A549 (cell line): ENCODE measurements at regions not wholly inside any gene's neighbourhood (a gene's known extent, or its start where the extent isn't known, plus 50 kb on each side); places are given as distances from the start of the nearest gene placed in this dataset.

Experiments used
- BHLHE40 ChIP-seq: IDR thresholded peaks from 2 replicates; pipeline ENCODE4 v1.6.1; 2012; ENCODE audit warnings: low read depth, low read length, inconsistent platforms
- CEBPB ChIP-seq, 2 experiments: fragments of >200 bp in 1 of 2; sonication (Bioruptor Twin) in 1 of 2; formaldehyde crosslinking in 1 of 2; IDR thresholded peaks; 2 replicates each; pipeline ENCODE4 v1.6.1; 2012 to 2016
- CTCF ChIP-seq: fragments of >200 bp; sonication (Bioruptor Twin); formaldehyde crosslinking; IDR thresholded peaks from 3 replicates; pipeline ENCODE4 v1.5.1; 2016
- EP300 ChIP-seq, 2 experiments: fragments of >200 bp; sonication (Bioruptor Twin); formaldehyde crosslinking; IDR thresholded peaks; 2 replicates in 1 of 2; 3 replicates in 1 of 2; pipeline ENCODE4 v1.6.1; 2016 to 2017
- FOSB ChIP-seq: fragments of 250-450 bp; sonication (Bioruptor Pico); IDR thresholded peaks from 2 replicates; pipeline ENCODE4 v1.5.0; 2020; ENCODE audit warnings: mild to moderate bottlenecking, moderate library complexity
- FOSL2 ChIP-seq, 2 experiments: fragments of 450-650 bp in 1 of 2; fragments of >200 bp in 1 of 2; sonication (Bioruptor Twin) in 1 of 2; formaldehyde crosslinking; IDR thresholded peaks; 2 replicates each; pipeline versions ENCODE4 v1.5.0 to v1.6.1; 2016 to 2020; ENCODE audit warnings: mild to moderate bottlenecking in 1 of 2, moderate library complexity in 1 of 2
- HMGXB4 ChIP-seq: fragments of 250-450 bp; sonication (Bioruptor Pico); IDR thresholded peaks from 2 replicates; pipeline ENCODE4 v1.5.0; 2021; ENCODE audit warnings: mild to moderate bottlenecking, moderate library complexity, borderline replicate concordance
- JUNB ChIP-seq: fragments of >200 bp; sonication (Bioruptor Twin); formaldehyde crosslinking; IDR thresholded peaks from 2 replicates; pipeline ENCODE4 v1.6.1; 2016
- NPAS2 ChIP-seq: fragments of 250-450 bp; sonication (Bioruptor Pico); IDR thresholded peaks from 2 replicates; pipeline ENCODE4 v1.8.0; 2022; ENCODE audit warnings: mild to moderate bottlenecking, moderate library complexity, borderline replicate concordance
- POLR2A ChIP-seq: IDR thresholded peaks from 2 replicates; pipeline ENCODE4 v1.6.1; 2012; ENCODE audit warnings: mild to moderate bottlenecking, low read length
- SMC3 ChIP-seq: fragments of >200 bp; sonication (Bioruptor Twin); formaldehyde crosslinking; IDR thresholded peaks from 3 replicates; pipeline ENCODE4 v1.6.1; 2018; ENCODE audit warnings: inconsistent platforms

- no peak for TF ChIP-seq POLR2A
- no peak for TF ChIP-seq EP300 (IDR thresholded peaks at IDR 0.05)
- TF ChIP-seq HMGXB4: no peak
- no peak for TF ChIP-seq FOSB
- no peak for TF ChIP-seq JUNB
- no peak for TF ChIP-seq CEBPB (IDR thresholded peaks at IDR 0.05)
- no peak for TF ChIP-seq CTCF
- TF ChIP-seq BHLHE40: no peak
- no peak for TF ChIP-seq SMC3
- TF ChIP-seq NPAS2 (CRISPR knock-in tag): no peak
- no peak for TF ChIP-seq FOSL2 (IDR thresholded peaks at IDR 0.05)
- no peak for TF ChIP-seq FOSL2 (CRISPR knock-in tag; IDR thresholded peaks at IDR 0.05)
These were observed 167.8 kb upstream of the ZNF337 start for GRCh38 chr20:25864326-25864962.
